Nephron (organoid): ENCODE measurements at regions not wholly inside any gene's neighbourhood (a gene's known extent, or its start where the extent isn't known, plus 50 kb on each side); places are given as distances from the start of the nearest gene placed in this dataset.
A peak's percentile ranks its signal among the peaks of the same experiment; 100 is the strongest.
"Not testable (repeated sequence)": the region's sequence is repeated elsewhere in the genome, so short reads cannot be mapped to it uniquely, and the experiment has no call there.

ENCODE experiments used
- H3K27ac Mint-ChIP-seq, 3 experiments: 2 replicates each; pipeline ENCODE4 v1.8.0; 2020; ENCODE audit warnings: mixed read lengths in 3 of 3, mild to moderate bottlenecking in 2 of 3, moderate library complexity in 1 of 3
- H3K27me3 Mint-ChIP-seq: 2 replicates; pipeline ENCODE4 v1.8.0; 2021; ENCODE audit warnings: low read depth, mild to moderate bottlenecking, moderate library complexity, mixed read lengths
- H3K36me3 Mint-ChIP-seq: 2 replicates; pipeline ENCODE4 v1.8.0; 2020; ENCODE audit warnings: low read depth, mixed read lengths
- H3K4me1 Mint-ChIP-seq: 2 replicates; pipeline ENCODE4 v1.8.0; 2020; ENCODE audit warnings: mixed read lengths
- H3K4me3 Mint-ChIP-seq, 3 experiments: 2 replicates each; pipeline ENCODE4 v1.8.0; 2020; ENCODE audit warnings: mild to moderate bottlenecking in 3 of 3, mixed read lengths in 3 of 3, moderate library complexity in 2 of 3
- H3K9me3 Mint-ChIP-seq: 2 replicates; pipeline ENCODE4 v1.8.0; 2020; ENCODE audit warnings: mixed read lengths
- CTCF ChIP-seq, 3 experiments: fragments of 200-600 bp; sonication (generic); IDR thresholded peaks; one replicate each; pipeline ENCODE4 v1.5.0; 2021; ENCODE audit warnings: antibody characterized with exemption in 3 of 3; ENCODE audit not compliant: unreplicated experiment in 3 of 3

GRCh38 chr9:15372455-15372854 lies 50.2 kb upstream of the SNAPC3 start:
- Mint-ChIP-seq H3K27ac (peak overlapping the region in 1 of 3 experiments; percentile 91), H3K36me3 (no peaks in the 10 kb centered on the region), H3K9me3 (peaks cover 16% of the 10 kb centered on the region), H3K4me3 (no peak overlapping the region), H3K27me3 (no peaks in the 10 kb centered on the region), H3K4me1 (peaks cover 16% of the 10 kb centered on the region)
- no peak for TF ChIP-seq CTCF (IDR thresholded peaks at IDR 0.05; ENCODE audit: unreplicated experiment in 3 of 3)

- Mint-ChIP-seq H3K27ac (no peak overlapping the region), H3K4me3 (no peak overlapping the region), H3K9me3 (peaks cover 12% of the 10 kb centered on the region), H3K36me3 (no peaks in the 10 kb centered on the region), H3K4me1 (peaks cover 16% of the 10 kb centered on the region), H3K27me3 (no peaks in the 10 kb centered on the region)
- no peak for TF ChIP-seq CTCF (IDR thresholded peaks at IDR 0.05; ENCODE audit: unreplicated experiment in 3 of 3)
Observed at GRCh38 chr9:15371448-15371845, 51.2 kb upstream of the SNAPC3 start.

- Mint-ChIP-seq H3K36me3 (no peaks in the 10 kb centered on the region), H3K27me3 (no peaks in the 10 kb centered on the region), H3K9me3 (peaks cover 5% of the 10 kb centered on the region), H3K4me3 (no peak overlapping the region), H3K4me1 (peaks cover 16% of the 10 kb centered on the region), H3K27ac (peak overlapping the region in 1 of 3 experiments; percentile 12)
- TF ChIP-seq CTCF (IDR thresholded peaks at IDR 0.05; ENCODE audit: unreplicated experiment in 3 of 3) = no peak
Observed at GRCh38 chr9:15370466-15371447, 51.9 kb upstream of the SNAPC3 start.

- no peaks in the 10 kb centered on the region for H3K27me3 Mint-ChIP-seq
- peaks cover 16% of the 10 kb centered on the region for H3K4me1 Mint-ChIP-seq
- peaks cover under 1% of the 10 kb centered on the region for H3K9me3 Mint-ChIP-seq
- H3K27ac Mint-ChIP-seq = no peak overlapping the region
- TF ChIP-seq CTCF (IDR thresholded peaks at IDR 0.05; ENCODE audit: unreplicated experiment in 3 of 3) = no peak
- H3K36me3 Mint-ChIP-seq = no peaks in the 10 kb centered on the region
- no peak overlapping the region for H3K4me3 Mint-ChIP-seq
Observed at GRCh38 chr9:15369871-15370270, 52.8 kb upstream of the SNAPC3 start.

GRCh38 chr9:15369238-15369637 lies 53.4 kb upstream of the SNAPC3 start:
- H3K27ac Mint-ChIP-seq = no peak overlapping the region
- H3K4me3 Mint-ChIP-seq = no peak overlapping the region
- H3K9me3 Mint-ChIP-seq = no peaks in the 10 kb centered on the region
- H3K36me3 Mint-ChIP-seq = no peaks in the 10 kb centered on the region
- no peak for TF ChIP-seq CTCF (IDR thresholded peaks at IDR 0.05; ENCODE audit: unreplicated experiment in 3 of 3)
- H3K4me1 Mint-ChIP-seq = peaks cover 14% of the 10 kb centered on the region
- H3K27me3 Mint-ChIP-seq = no peaks in the 10 kb centered on the region

GRCh38 chr9:15364975-15365553 lies 57.6 kb upstream of the SNAPC3 start:
- H3K36me3 Mint-ChIP-seq, H3K27me3 Mint-ChIP-seq, H3K4me3 Mint-ChIP-seq, H3K4me1 Mint-ChIP-seq, H3K9me3 Mint-ChIP-seq, H3K27ac Mint-ChIP-seq: not testable (repeated sequence)
